K562 (cell line): ENCODE measurements at regions not wholly inside any gene's neighbourhood (a gene's known extent, or its start where the extent isn't known, plus 50 kb on each side); places are given as distances from the start of the nearest gene placed in this dataset.

Source experiments
- ATAC-seq: fragments of 200-7000 bp; cut with Tn5 transposase; 3 replicates; pipeline ENCODE4 v1.9.1; 2020; ENCODE audit warnings: moderate library complexity
- BruUV-seq: library from RNA; stranded (reverse); fragments of 400-500 nt; replicated peaks from 2 replicates; lab custom pipeline; 2021; lab: Mats Ljungman, UMichigan
- CTCF ChIA-PET: fragments of 300-600 bp; formaldehyde crosslinking; extraction: SDS; loops from one replicate; lab custom pipeline; 2021; ENCODE audit warnings: low intra/inter-chr PET ratio; lab: Yijun Ruan, JAX
- POLR2A ChIA-PET: fragments of 300-600, 350-650 bp; sonication (Branson Sonifier 250); formaldehyde crosslinking; extraction: SDS; loops from one replicate; lab custom pipeline; 2021; ENCODE audit warnings: antibody characterized with exemption, inconsistent platforms; lab: Yijun Ruan, JAX
- DNase-seq, 4 experiments: peaks; one replicate each; pipeline versions ENCODE4 v3.0.0 to v3.0.0-alpha.2; 2011 to 2018; ENCODE audit warnings: low spot score in 3 of 4, mixed read lengths in 3 of 4; ENCODE audit errors: extremely low read depth in 1 of 4
- FAIRE-seq: peaks from 2 replicates; lab custom pipeline; 2011; peaks lifted over from hg19 to GRCh38; lab: Jason Lieb, UNC
- H2AFZ ChIP-seq: 2 replicates; pipeline ENCODE4 v1.6.0; 2011; ENCODE audit warnings: low read depth, low read length, control low read depth, inconsistent platforms
- H3K27ac ChIP-seq: fragments of 200-600 bp; 3 replicates; pipeline ENCODE4 v1.8.0; 2011; ENCODE audit warnings: low read depth, mild to moderate bottlenecking, control low read depth, inconsistent platforms, low read length, moderate library complexity, mixed read lengths; ENCODE audit errors: extremely low read depth
- H3K27me3 ChIP-seq, 2 experiments: fragments of 300-600 bp in 1 of 2; 2 replicates in 1 of 2; 3 replicates in 1 of 2; pipeline versions ENCODE4 v1.6.0 to v1.8.0; 2011; ENCODE audit warnings: inconsistent platforms in 2 of 2, low read length in 2 of 2, mild to moderate bottlenecking in 1 of 2, mixed read lengths in 1 of 2, moderate library complexity in 1 of 2; ENCODE audit not compliant: control insufficient read depth in 2 of 2, insufficient read depth in 2 of 2
- H3K36me3 ChIP-seq: fragments of 300-600 bp; 3 replicates; pipeline ENCODE4 v1.8.0; 2011; ENCODE audit warnings: mild to moderate bottlenecking, low read length, inconsistent platforms; ENCODE audit not compliant: control insufficient read depth, insufficient read depth
- H3K4me1 ChIP-seq, 2 experiments: fragments of 200-600 bp in 1 of 2; replicated peaks in 1 of 2; 2 replicates in 1 of 2; 3 replicates in 1 of 2; pipeline versions ENCODE4 v1.5.1 to v1.8.0; 2011; ENCODE audit warnings: inconsistent platforms in 2 of 2, low read length in 2 of 2, mild to moderate bottlenecking in 1 of 2, mixed read lengths in 1 of 2, moderate library complexity in 1 of 2; ENCODE audit not compliant: control insufficient read depth in 2 of 2, insufficient read depth in 2 of 2
- H3K4me2 ChIP-seq: 2 replicates; pipeline ENCODE4 v1.6.1; 2011; ENCODE audit warnings: low read length, control low read depth, inconsistent platforms, mixed read lengths; ENCODE audit not compliant: insufficient read depth
- H3K4me3 ChIP-seq: fragments of 200-600 bp; sonication (generic), shearing (Covaris generic); 2 replicates; pipeline ENCODE4 v1.5.1; 2016; ENCODE audit warnings: control low read depth, inconsistent platforms
- H3K79me2 ChIP-seq: fragments of 200-600 bp; 3 replicates; pipeline ENCODE4 v1.8.0; 2011; ENCODE audit warnings: low read length, inconsistent platforms; ENCODE audit not compliant: control insufficient read depth, insufficient read depth
- H3K9ac ChIP-seq, 2 experiments: 2 replicates each; pipeline versions ENCODE4 v1.6.0 to v1.6.1; 2011; ENCODE audit warnings: low read depth in 2 of 2, low read length in 2 of 2, control low read depth in 1 of 2, inconsistent platforms in 1 of 2, mild to moderate bottlenecking in 1 of 2, mixed read lengths in 1 of 2; ENCODE audit not compliant: insufficient read depth in 1 of 2
- H3K9me1 ChIP-seq: one replicate; pipeline ENCODE4 v1.6.0; 2011; ENCODE audit warnings: inconsistent platforms, mild to moderate bottlenecking, low read length, moderate library complexity; ENCODE audit not compliant: control insufficient read depth, insufficient read depth
- H3K9me3 ChIP-seq: replicated peaks from 2 replicates; pipeline ENCODE4 v1.5.1; 2011; ENCODE audit warnings: low read depth, low read length, inconsistent platforms; ENCODE audit not compliant: control insufficient read depth, insufficient read depth
- H4K20me1 ChIP-seq: replicated peaks from 2 replicates; pipeline ENCODE4 v1.6.1; 2011; ENCODE audit warnings: low read length, inconsistent platforms, mixed read lengths; ENCODE audit not compliant: control insufficient read depth, insufficient read depth
- BMI1 ChIP-seq: fragments of 150-350 bp; IDR thresholded peaks from 2 replicates; pipeline ENCODE4 v1.6.1; 2014; ENCODE audit warnings: low read length
- CHD1 ChIP-seq: fragments of 200-600 bp; sonication (generic); IDR thresholded peaks from one replicate; pipeline ENCODE4 v1.6.1; 2012; ENCODE audit warnings: mild to moderate bottlenecking, moderate library complexity, low read length, inconsistent platforms
- DDX20 ChIP-seq: fragments of 450-650 bp; IDR thresholded peaks from 2 replicates; pipeline ENCODE4 v1.6.1; 2016; ENCODE audit warnings: missing genetic modification characterization, low read depth, mild to moderate bottlenecking, missing compliant biosample characterization, moderate library complexity
- EGR1 ChIP-seq: fragments of 450-650 bp; conservative IDR thresholded peaks from 2 replicates; pipeline ENCODE4 v1.6.1; 2017; ENCODE audit warnings: mild to moderate bottlenecking
- EP300 ChIP-seq: IDR thresholded peaks from 2 replicates; pipeline ENCODE4 v1.6.1; 2012; ENCODE audit warnings: low read length, improper control_type of control experiment
- FIP1L1 ChIP-seq: fragments of 200-400 bp; formaldehyde crosslinking; IDR thresholded peaks from 2 replicates; pipeline ENCODE4 v1.6.1; 2018; ENCODE audit warnings: mild to moderate bottlenecking, low read depth, low read length; ENCODE audit not compliant: poor library complexity, severe bottlenecking
- NR2C2 ChIP-seq, 2 experiments: fragments of 200-800 bp in 1 of 2; sonication (Bioruptor generic) in 1 of 2; sonication (generic) in 1 of 2; formaldehyde crosslinking in 1 of 2; IDR thresholded peaks; 2 replicates each; pipeline versions ENCODE4 v1.6.1 to v1.8.0; 2016 to 2022; ENCODE audit warnings: mild to moderate bottlenecking in 1 of 2, missing compliant biosample characterization in 1 of 2, missing genetic modification characterization in 1 of 2, missing genetic modification reagents in 1 of 2
- ZNF518B ChIP-seq: fragments of 250-450 bp; sonication (Bioruptor Pico); IDR thresholded peaks from 2 replicates; pipeline ENCODE4 v1.5.0; 2021; ENCODE audit warnings: mild to moderate bottlenecking, moderate library complexity
- ZNF830 ChIP-seq: fragments of 250-450 bp; sonication (Bioruptor Pico); IDR thresholded peaks from 2 replicates; pipeline ENCODE4 v1.5.0; 2021; ENCODE audit warnings: mild to moderate bottlenecking
- WGBS: fragments of 100-300 bp; shearing (Covaris generic); methylation state at CpG from one replicate; pipeline ENCODE4 v1.1.6; 2016; ENCODE audit warnings: low coverage, mixed read lengths; ENCODE audit not compliant: insufficient coverage; ENCODE audit errors: missing lambda C conversion rate; 5-methylcytosine and 5-hydroxymethylcytosine counted together
- in situ Hi-C: fragments of 300-500 bp; cut with MboI; formaldehyde crosslinking; loops from 4 replicates; pipeline ENCODE4 v1.15.0; 2018; ENCODE audit warnings: inconsistent platforms, mixed read lengths
- intact Hi-C: fragments of 100-400 bp; cut with micrococcal nuclease; formaldehyde crosslinking; loops from 2 replicates; pipeline ENCODE4 v1.14.2; 2022

GRCh38 chr10:131630772-131631258, 270.0 kb upstream of the PPP2R2D start:
- Histone ChIP-seq H3K79me2 (no peaks in the 10 kb centered on the region), H3K4me1 (no peaks in the 10 kb centered on the region), H3K27ac (no peak overlapping the region), H4K20me1 (no peaks in the 10 kb centered on the region), H3K9me3 (no peaks in the 10 kb centered on the region), H3K27me3 (no peaks in the 10 kb centered on the region), H3K36me3 (no peaks in the 10 kb centered on the region)
- no peak for ATAC-seq
- no TSS peak for BruUV-seq
- 0% methylated on average over 6 of the region's 7 CpGs for WGBS
- TF ChIP-seq EP300: no peak
- TF ChIP-seq CHD1: no peak
- no peak for TF ChIP-seq BMI1
- TF ChIP-seq ZNF518B (CRISPR knock-in tag): no peak
- TF ChIP-seq DDX20: no peak
- TF ChIP-seq EGR1: no peak
- TF ChIP-seq FIP1L1: no peak
- TF ChIP-seq NR2C2 (CRISPR knock-in tag; IDR thresholded peaks at IDR 0.05): no peak
- TF ChIP-seq NR2C2 (tag; IDR thresholded peaks at IDR 0.05): no peak
- TF ChIP-seq ZNF830 (CRISPR knock-in tag): no peak
- TF ChIP-seq, all 486 proteins: peak for 0
- CTCF ChIA-PET: no interaction called here
- no peak for DNase-seq
- Histone ChIP-seq H3K9ac (no peak overlapping the region), H3K9me1 (no peaks in the 10 kb centered on the region), H2AFZ (no peak overlapping the region), H3K4me2 (no peak overlapping the region), H3K4me3 (no peak overlapping the region)
- in situ Hi-C loops: no loop called here
- no peak for FAIRE-seq
- intact Hi-C loops: no loop called here
- POLR2A ChIA-PET: no interaction called here
